NCI-H446 (cell line): ENCODE measurements at regions not wholly inside any gene's neighbourhood (a gene's known extent, or its start where the extent isn't known, plus 50 kb on each side); places are given as distances from the start of the nearest gene placed in this dataset.
A peak's percentile ranks its signal among the peaks of the same experiment; 100 is the strongest.
"Not testable (repeated sequence)": the region's sequence is repeated elsewhere in the genome, so short reads cannot be mapped to it uniquely, and the experiment has no call there.

Experiments used
- DNase-seq, 2 experiments: peaks; one replicate each; lab custom pipeline; 2025; lab: John Stamatoyannopoulos, UW

DNA sequence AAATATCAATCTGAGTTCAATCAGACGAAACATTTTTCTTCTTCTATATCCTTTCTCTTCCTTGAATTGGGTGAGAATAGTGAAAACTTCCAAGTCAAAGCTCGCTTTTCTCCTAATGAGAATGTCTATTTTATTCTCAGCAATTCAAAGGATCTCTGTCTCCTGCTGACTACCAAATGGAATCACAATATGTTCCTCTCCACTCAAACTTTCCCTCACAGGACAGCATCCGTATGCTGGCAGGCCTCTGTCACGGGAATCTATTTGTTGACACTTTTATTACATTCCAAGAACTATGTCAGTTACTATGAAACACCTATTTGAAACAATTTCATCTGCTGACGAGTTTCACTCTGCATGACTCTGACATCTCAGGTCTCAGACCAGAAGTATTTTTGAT is 1196.6 kb downstream of the CDH11 start:
- no peak for DNase-seq

DNA sequence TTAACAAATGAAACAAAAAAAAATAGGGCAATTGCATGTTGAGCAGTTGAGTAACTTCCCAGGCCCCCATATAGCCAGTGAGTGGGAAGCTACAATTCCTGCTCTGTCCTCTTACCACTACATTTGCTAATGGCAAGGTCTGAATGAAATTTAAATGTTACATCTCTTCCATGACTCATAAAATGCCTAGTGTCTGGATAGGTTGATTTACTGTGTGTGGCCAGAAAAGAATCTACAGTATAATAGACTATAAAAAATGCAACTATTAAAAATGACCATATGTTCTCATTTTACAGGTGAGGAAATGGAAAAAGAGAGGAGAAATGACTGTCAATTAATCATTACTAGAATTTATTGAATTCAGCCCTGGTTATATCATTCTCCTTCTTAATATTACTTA is 1199.3 kb downstream of the CDH11 start:
- DNase-seq, result no peak

DNA sequence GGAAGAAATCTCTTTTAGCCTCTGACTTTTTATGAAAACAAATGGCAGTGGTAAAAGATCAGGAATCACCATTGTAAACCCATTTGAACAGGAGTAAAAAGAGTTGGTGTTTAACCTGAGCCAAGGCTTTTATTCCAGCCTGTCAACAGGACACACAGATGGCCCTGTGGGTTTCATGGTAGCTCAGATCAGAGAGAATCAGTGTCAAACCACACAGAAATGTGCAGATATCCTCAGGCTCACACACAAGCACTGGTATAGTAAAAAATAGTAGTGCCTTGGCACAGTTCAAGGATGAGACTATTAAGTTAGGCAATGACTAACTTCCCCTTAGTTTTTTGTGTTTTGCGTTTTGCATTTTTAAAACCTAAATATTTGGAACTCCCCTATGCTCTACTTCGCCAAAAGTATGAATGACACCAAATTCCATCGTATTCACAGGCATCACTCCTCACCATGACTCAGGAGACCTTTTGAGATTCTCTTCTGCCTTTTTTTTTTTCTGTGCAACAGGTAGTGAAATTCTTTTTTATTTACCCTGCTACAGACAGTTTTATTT is 1200.0 kb downstream of the CDH11 start:
- DNase-seq, result no peak

DNA sequence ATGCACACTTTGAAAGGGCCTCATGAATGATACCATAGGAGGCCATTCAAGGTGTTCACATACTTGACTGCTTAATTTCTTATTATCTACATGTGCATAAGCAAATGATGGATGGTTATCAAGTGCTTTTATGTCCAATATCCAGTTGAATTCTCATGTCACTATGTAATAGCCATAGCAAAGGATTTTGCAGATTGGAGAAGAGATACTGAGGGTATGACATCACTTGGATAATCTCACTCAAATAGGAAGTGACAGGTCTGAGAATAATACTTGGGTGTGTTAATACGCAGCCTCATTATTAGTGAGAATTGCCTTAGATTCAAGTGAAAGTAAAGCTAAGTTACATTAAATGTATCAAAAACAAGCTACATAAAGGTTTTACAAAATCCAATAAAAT is 1208.6 kb downstream of the CDH11 start:
- no peak for DNase-seq

DNA sequence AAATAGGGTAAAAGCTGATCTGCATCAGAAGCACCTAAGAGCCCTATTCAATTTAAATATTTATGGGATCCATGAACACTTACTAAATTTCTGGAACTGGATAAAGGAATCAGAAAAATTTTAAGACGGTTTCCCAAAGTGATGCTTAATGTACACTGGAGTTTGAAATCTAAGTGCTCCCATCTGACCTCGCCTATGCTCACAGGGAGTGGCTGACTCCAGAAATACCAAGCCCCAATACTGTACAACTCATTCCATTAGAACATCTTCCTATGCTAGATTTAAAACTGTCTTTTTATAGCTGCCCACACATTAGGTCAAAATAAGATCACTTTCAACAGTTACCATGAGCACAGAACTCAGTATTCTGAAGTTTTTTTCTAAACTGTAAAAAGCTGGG is 1214.6 kb downstream of the CDH11 start:
- DNase-seq, result no peak

DNA sequence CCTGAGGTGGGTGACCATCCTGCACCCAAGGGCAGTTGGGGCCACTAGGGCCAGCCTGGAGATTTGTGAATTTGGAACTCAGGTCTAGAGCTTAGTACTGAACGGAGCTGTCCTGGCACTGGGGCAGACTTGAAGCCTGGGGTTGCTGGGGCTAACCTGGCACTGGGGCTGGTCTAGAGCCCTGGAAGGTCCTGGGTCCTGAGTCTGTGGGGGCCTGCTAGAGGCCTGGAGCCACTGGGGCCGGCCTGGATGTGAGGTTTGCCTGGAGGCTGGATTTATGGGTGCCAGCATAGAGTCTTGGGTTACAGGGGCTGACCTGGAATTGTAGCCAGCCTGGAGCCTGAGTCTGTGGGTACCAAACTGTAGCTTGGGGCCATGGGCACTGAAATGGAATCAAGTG is 1216.9 kb downstream of the CDH11 start:
- no peak for DNase-seq

DNA sequence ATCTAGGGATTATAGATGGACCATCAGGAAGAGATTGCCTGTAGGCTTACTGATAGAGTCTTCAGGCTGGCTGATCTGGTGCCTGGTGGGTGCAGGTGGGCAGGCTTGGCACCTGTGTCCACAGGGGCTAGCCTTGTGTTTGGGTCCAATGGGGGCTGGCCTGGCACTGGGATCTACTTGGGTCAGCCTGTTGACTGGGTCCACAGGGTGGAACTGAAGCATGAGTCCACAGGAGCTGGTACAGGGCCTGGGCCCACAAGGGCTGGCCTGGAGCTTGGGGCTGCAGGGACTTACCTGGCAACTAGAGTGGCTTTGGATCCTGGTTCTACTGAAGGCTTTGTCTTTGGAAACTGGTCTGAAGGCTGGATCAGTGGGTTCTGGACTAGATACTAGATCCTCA is 1217.7 kb downstream of the CDH11 start:
- DNase-seq, result no peak

DNA sequence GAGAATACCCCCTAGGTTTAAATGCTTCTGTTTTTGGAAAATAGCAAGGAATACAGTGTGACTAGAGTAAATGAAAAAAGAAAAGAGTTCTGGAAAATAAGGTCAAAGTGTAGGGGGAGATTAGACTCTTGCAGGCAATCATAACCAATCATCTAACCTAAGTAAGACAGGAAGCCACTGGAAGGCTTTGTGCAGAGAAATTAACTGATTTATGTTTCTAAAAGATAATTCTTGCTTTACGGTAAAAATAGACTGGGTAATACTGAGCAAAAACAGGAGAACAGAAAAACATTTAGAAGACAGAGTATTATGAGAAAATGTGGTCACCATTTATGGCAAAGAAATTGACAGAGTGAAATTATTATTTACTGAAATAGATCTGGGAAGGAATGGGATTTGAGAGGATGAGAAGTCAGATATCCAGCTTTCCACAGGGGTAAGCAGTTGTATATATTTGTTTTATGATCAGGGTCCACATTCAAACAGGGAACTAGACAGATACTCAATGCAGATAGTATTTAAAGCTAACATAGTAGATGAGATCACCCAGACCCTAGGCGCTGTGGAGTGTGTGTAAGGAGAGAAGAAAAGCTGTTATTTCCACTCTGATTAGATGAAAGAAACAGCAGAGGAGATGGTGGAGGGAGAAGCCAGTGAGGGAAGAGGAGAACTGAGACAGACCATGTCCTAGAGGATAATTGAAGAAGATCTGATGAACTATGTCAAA is 1225.3 kb downstream of the CDH11 start:
- DNase-seq, result no peak

DNA sequence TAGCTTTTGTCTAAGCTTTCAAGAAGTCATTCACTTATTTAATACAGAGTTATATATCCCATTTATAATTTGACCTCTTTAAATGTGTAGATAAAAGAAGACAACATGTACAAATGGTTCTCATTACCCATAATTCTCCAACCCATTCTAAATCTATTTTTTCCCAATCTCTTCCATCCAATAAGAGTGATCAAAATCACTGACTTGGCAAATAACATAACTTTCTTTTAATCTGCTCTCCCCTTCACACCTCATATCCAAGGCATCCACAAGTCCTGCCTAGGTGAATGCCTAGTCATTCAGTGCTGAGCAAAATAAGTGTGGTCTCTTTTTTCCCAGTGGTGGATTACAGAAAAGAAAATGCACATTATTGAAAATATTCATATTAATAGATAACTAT is 1231.1 kb downstream of the CDH11 start:
- no peak for DNase-seq

DNA sequence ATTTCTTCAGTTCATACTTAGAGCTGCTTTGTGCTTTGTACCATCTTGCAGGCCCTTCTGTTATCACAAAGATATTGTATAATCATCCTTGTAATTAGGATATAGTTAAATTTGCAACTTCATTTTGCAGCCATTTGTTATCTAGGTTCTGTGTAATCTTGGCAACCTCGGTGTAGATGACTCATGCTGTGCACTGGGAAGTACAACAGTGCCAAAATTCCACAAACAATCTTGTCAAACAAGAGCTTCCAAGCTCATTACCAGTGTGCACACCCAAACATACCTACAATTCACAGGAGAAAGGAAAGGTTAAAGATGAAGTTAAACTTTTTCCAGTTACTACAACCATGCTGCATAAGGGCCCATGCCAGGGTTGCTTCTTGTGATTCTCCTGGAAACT is 1231.8 kb downstream of the CDH11 start:
- DNase-seq, result peak in 1 of 2 experiments; percentile 58

DNA sequence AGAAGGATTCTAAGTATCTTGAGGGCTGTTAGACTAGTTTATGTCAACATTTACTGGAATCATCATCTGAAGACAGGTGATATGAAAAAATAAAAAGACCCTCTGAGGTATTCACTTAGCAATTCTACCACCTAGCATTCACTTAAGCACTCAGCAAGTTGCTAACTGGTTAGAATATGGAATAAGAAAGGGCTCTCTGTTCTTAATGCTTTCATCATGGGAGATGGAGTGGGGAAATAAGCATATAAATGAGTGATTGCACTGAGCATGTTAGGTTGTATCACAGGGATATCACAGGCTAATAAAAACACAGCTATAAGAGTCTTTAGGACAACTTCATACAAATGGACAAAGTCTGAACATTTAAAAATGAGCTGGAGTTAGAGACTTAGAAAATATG is 1238.8 kb downstream of the CDH11 start:
- no peak for DNase-seq

DNA sequence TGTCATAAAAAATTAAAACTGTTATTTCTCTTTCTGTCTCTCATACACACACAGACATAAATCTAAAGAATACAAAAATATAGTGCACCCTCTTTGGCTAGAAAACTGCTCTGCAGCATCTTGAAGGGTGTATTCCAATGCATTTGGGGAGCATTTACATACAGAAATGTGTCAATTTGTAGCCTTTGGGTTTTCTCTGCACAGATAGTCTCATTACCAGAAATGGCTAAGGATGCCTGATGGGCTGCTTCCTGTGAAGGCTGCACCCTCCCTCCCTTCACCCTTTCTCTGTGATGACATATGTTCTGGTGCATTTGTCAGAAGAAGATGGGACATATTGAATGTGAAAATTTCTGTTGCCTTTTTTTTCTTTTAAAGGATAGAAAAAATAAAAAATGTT is 1239.3 kb downstream of the CDH11 start:
- DNase-seq, result no peak

DNA sequence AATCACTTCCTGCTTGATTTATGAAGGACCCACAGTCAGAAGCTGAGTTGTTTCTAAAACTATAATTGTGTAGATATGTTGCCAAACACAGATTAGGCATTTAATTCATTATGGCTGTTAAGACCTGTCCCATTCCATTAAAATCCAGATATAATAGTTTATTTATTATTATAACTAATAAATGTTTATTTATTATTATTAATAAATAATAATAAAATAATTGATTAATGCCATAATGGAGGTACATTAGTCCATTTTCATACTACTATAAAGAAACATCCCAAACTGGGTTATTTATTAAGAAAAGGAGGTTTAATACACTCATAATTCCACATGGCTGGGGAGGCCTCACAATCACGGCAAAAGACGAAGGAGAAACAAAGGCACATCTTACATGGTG is 1240.9 kb downstream of the CDH11 start:
- no peak for DNase-seq

DNA sequence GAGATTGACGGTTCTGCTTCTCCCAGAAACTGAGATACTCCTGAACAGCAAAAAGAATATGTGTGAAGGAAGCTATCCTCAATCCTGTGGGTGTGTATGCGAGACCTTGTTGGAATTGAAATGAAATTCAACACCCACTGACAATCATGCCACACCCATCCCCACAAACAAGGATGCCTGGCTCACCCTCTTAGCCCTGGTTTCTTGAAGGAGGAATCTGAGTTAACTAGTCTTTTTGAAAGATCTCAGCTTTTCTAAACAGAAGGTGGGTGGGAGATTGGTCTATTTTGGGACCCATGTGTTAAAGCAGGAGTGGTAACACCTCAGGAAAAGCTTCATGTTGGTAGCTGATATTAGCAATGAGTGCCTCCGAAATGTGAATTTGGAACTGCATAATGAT is 1244.5 kb downstream of the CDH11 start:
- DNase-seq, result no peak

DNA sequence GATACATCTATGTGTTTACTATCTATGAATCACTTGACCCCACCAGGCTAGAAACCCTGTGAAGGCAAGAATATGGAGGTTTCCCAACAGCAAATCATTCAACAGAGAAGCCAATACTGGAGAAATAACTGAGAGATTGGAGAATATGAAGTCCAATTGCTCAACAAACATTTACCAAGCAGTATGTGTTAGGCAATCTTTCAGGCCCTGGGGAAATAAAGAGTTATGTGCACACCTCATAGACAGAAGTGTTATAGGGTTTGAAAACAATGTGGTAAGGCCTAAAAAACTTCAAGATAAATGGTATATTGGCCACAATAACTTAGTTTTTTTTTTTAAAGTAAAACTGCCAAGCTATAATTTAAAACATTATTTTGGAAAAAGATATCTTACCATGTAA is 1245.8 kb downstream of the CDH11 start:
- no peak for DNase-seq

DNA sequence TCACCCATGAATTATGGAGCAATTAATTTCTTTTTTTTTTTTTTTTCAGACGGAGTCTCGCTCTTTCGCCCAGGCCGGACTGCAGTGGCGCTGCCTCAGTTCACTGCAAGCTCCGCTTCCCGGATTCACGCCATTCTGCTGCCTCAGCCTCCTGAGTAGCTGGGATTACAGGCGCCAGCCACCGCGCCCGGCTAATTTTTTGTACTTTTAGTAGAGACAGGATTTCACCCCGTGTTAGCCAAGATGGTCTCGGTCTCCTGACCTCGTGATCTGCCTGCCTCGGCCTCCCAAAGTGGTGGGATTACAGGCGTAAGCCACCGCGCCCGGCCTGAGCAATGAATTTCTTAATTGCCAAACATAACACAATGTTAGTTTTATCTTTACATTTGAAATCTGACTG is 1261.2 kb downstream of the CDH11 start:
- not testable (repeated sequence) for DNase-seq

DNA sequence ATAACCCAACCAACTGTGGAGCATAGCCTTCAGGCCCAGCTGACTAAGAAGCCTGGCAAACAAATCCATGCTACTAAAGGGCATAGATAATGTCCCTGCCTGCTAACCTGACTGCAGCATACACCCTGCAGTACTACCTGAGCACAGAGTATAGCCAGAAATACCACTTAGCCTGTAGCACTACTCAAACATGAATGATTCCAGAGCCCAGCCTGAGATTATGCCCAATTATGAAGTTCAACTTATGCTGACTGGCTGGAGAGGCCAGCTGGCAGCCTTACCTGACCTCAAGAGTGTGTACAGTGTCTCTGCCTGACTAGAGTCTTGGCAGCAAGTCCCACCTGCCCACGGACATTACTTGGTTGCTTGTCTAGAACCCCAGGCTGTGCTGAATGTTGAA is 1265.3 kb downstream of the CDH11 start:
- no peak for DNase-seq

DNA sequence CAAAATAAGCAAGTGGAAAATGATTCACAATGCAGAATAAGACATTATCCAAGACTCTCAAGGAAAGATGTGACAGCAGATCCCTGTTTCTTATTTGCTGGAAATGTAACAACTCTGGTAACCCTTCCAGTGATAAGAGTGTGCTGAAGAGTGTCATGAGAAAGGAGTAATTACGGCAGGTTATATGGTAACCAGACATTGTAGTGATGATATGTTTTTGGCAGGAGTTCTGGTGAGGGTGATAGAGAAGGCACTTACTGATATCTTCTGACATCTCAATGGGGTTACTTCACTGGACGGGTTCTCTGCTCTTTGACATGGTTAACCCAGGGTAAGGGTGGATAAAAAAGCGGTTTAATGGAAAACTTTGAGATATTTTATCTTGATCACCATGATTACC is 1270.9 kb downstream of the CDH11 start:
- no peak for DNase-seq

DNA sequence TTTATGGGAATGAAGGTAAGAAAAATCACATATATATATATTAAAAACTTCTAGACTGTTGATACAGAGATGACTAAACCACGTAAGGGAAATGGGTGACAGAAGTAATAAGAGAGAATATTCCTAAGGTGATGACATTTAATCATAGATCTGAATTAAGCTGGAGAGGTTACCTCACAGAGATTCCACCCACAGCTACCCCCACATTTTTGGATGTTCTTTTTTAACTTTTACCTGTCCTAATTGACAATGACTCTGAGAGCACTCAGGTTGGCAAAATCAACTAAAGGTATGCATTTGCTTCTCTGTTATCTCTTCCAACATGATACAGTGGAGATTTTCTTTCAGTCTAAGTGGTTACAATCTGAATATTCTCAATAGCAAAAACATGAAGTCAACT is 1280.6 kb downstream of the CDH11 start:
- no peak for DNase-seq

DNA sequence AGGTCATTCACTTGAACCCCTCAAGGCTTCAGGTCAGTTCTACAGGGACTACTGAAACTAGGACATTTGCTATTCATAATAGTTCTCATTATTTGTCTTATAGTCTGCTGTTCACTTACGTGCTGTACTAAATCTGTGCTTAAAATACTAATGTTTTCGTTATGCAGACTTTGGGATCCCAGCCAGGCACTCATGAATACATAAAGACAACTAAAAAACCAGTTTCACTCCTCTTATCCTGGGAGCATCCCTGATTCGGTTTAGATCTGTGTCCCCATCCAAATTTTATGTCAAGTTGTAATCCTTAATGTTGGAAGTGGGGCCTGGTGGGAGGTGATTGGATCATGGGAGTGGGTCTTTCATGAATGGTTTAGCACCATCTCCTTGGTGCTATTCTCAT is 1291.8 kb downstream of the CDH11 start:
- DNase-seq, result no peak

DNA sequence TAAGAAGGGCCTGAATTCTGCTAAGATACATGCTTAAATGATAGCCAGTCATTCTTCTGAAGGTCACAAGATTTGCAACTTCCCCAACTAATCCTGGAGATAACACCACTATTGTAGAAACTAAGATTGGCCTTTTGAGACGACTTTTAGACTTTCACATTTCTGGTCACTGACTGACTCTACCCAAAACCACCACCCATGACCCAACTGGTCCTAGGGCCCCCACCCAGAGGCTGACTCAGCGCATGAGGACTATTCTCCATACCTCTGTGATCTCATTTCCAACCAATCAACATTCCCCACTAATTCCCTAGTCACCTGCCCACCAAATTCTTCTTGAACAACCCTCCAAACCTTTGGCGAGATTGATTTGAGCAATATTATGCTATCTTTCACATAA is 1299.0 kb downstream of the CDH11 start:
- no peak for DNase-seq

DNA sequence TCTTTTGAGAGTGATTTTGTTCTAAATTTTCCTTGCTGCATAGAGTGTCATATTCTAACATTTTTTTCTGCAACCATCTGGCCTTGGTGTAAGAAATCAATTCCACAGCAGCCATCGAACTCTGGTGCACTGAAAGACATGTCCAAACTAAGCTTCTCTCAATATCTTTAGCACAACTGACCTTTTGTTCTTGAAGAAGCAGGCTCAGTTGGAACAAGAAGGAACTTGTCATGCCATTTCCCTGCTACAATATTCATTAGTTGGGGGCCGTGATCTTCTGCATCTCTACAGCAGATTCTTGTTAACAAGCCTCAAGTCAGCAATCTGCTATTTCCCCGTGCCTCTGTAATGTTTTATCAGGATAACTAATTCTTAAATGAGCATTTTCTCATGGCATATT is 1305.6 kb downstream of the CDH11 start:
- no peak for DNase-seq

DNA sequence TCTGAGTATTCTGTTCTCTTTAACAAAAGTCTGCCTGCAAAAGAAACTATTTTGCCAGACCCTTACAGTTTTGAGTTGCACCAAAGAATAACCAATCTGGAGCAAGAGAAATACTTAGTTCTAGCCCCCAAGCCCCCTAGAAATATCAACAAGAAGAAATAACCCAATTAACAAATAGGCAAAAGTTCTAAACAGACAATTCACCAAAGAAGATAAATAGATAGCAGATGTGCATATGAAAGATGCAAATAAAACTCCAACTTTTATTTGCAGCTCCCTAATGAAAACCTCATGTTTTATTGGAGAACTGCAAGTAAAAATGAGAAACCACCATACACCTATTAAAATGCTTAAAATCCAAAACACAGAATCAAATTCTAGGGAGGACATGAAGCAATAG is 1308.0 kb downstream of the CDH11 start:
- no peak for DNase-seq

DNA sequence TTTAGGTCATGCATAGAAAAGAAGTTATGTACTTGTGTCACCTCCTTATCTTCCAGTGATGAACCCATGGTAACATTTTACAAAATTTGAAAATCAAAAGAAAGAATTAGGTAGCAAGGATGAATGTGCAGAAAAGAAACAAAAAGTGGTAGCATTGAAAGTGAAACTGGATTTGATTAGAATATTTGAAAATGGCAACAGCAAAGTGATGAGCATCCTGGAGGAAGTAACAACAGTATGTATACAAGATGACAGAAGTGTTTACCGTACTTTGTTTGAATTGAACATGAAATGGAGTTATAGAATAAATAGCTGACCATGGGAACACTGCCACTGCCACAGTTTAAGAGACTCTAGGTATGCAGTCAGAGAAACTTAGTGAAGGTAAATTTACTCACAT is 1313.1 kb downstream of the CDH11 start:
- no peak for DNase-seq
